GM23338 (cell line): ENCODE measurements at regions not wholly inside any gene's neighbourhood (a gene's known extent, or its start where the extent isn't known, plus 50 kb on each side); places are given as distances from the start of the nearest gene placed in this dataset.

Experiments used
- ATAC-seq: fragments of 200-7000 bp; cut with Tn5 transposase; 3 replicates; pipeline ENCODE4 v1.9.1; 2020
- DNase-seq: peaks from one replicate; pipeline ENCODE4 v3.0.0-alpha.2; 2015; ENCODE audit warnings: low spot score
- H2AFZ ChIP-seq: fragments of 200-600 bp; sonication (generic); 2 replicates; pipeline ENCODE4 v1.8.0; 2016; ENCODE audit warnings: antibody characterized with exemption, mild to moderate bottlenecking, moderate library complexity
- H3F3A ChIP-seq: fragments of 200-600 bp; sonication (generic); replicated peaks from 2 replicates; pipeline ENCODE4 v1.8.0; 2017; ENCODE audit warnings: antibody characterized with exemption, mixed run types, low read depth
- H3K27ac ChIP-seq: fragments of 200-600 bp; sonication (generic); 2 replicates; pipeline ENCODE4 v1.6.1; 2016; ENCODE audit warnings: low read depth
- H3K27me3 ChIP-seq: fragments of 200-600 bp; sonication (generic); 2 replicates; pipeline ENCODE4 v1.8.0; 2016; ENCODE audit warnings: mild to moderate bottlenecking, mixed run types, moderate library complexity; ENCODE audit not compliant: insufficient read depth
- H3K36me3 ChIP-seq: fragments of 200-600 bp; sonication (generic); 2 replicates; pipeline ENCODE4 v1.8.0; 2016; ENCODE audit warnings: mild to moderate bottlenecking; ENCODE audit not compliant: insufficient read depth
- H3K4me1 ChIP-seq: fragments of 200-600 bp; sonication (generic); 2 replicates; pipeline ENCODE4 v1.8.0; 2016; ENCODE audit warnings: mild to moderate bottlenecking, moderate library complexity; ENCODE audit not compliant: insufficient read depth
- H3K4me2 ChIP-seq: fragments of 200-600 bp; sonication (generic); 2 replicates; pipeline ENCODE4 v1.7.1; 2017; ENCODE audit warnings: mixed run types
- H3K4me3 ChIP-seq: fragments of 200-600 bp; sonication (generic); 2 replicates; pipeline ENCODE4 v1.6.1; 2016; ENCODE audit warnings: mixed run types
- H3K79me2 ChIP-seq: fragments of 200-600 bp; sonication (generic); replicated peaks from 2 replicates; pipeline ENCODE4 v1.8.0; 2017; ENCODE audit warnings: mild to moderate bottlenecking; ENCODE audit not compliant: insufficient read depth
- H3K9me2 ChIP-seq: fragments of 200-600 bp; sonication (generic); 2 replicates; pipeline ENCODE4 v1.8.0; 2017; ENCODE audit not compliant: insufficient read depth
- H4K20me1 ChIP-seq: fragments of 200-600 bp; sonication (generic); replicated peaks from 2 replicates; pipeline ENCODE4 v1.8.0; 2017; ENCODE audit warnings: mild to moderate bottlenecking; ENCODE audit not compliant: insufficient read depth
- H3K27ac Mint-ChIP-seq: 2 replicates; pipeline ENCODE4 v1.8.0; 2020; ENCODE audit warnings: inconsistent platforms, mild to moderate bottlenecking, moderate library complexity, mixed read lengths
- H3K27me3 Mint-ChIP-seq: 3 replicates; pipeline ENCODE4 v1.8.0; 2022; ENCODE audit warnings: low read depth, mild to moderate bottlenecking, moderate library complexity, mixed read lengths, inconsistent platforms; ENCODE audit not compliant: insufficient read depth, poor library complexity
- H3K36me3 Mint-ChIP-seq: 3 replicates; pipeline ENCODE4 v1.8.0; 2021; ENCODE audit warnings: low read depth, mild to moderate bottlenecking, inconsistent platforms, moderate library complexity, mixed read lengths
- H3K4me1 Mint-ChIP-seq: 3 replicates; pipeline ENCODE4 v1.8.0; 2020; ENCODE audit warnings: mild to moderate bottlenecking, inconsistent platforms, mixed read lengths
- H3K4me3 Mint-ChIP-seq: 3 replicates; pipeline ENCODE4 v1.8.0; 2021; ENCODE audit warnings: moderate library complexity, mild to moderate bottlenecking, inconsistent platforms, mixed read lengths
- H3K9me3 Mint-ChIP-seq: 3 replicates; pipeline ENCODE4 v1.8.0; 2020; ENCODE audit warnings: moderate library complexity, mild to moderate bottlenecking, inconsistent platforms, mixed read lengths
- EZH2 ChIP-seq: fragments of 200-600 bp; sonication (generic); IDR thresholded peaks from one replicate; pipeline ENCODE4 v1.8.0; 2017; ENCODE audit warnings: antibody characterized with exemption, mild to moderate bottlenecking, low read depth; ENCODE audit not compliant: unreplicated experiment
- JUNB ChIP-seq: IDR thresholded peaks from one replicate; pipeline ENCODE4 v1.6.1; 2016; ENCODE audit warnings: antibody characterized with exemption; ENCODE audit not compliant: unreplicated experiment
- NANOG ChIP-seq: IDR thresholded peaks from 2 replicates; pipeline ENCODE4 v1.6.1; 2016; ENCODE audit warnings: antibody characterized with exemption, borderline replicate concordance
- ZNF114 ChIP-seq: fragments of 250-450 bp; sonication (Bioruptor Pico); IDR thresholded peaks from 2 replicates; pipeline ENCODE4 v1.5.0; 2020; ENCODE audit warnings: mild to moderate bottlenecking, moderate library complexity
- ZNF331 ChIP-seq: fragments of 250-450 bp; sonication (Bioruptor Pico); IDR thresholded peaks from 2 replicates; pipeline ENCODE4 v1.5.0; 2020; ENCODE audit warnings: low read depth, mild to moderate bottlenecking, moderate library complexity
- TF ChIP-seq, protein P1 (sequence below): IDR thresholded peaks from 2 replicates; pipeline ENCODE4 v1.6.1; 2016; ENCODE audit warnings: antibody characterized with exemption
- TF ChIP-seq, protein P2 (sequence below), 2 experiments: fragments of 200-600 bp in 1 of 2; sonication (generic) in 1 of 2; conservative IDR thresholded peaks; 2 replicates each; pipeline versions ENCODE4 v1.5.1 to v1.6.1; 2016 to 2017; ENCODE audit warnings: antibody characterized with exemption in 2 of 2, low read depth in 2 of 2, mild to moderate bottlenecking in 2 of 2, moderate library complexity in 1 of 2

- no peaks in the 10 kb centered on the region for H4K20me1 ChIP-seq
- no peak overlapping the region for H3K4me2 ChIP-seq
- no peak overlapping the region for H3K4me3 Mint-ChIP-seq
- no peak for TF ChIP-seq ZNF331
- no peak for TF ChIP-seq JUNB
- no peak for TF ChIP-seq ZNF114 (CRISPR knock-in tag)
- no peak for TF ChIP-seq EZH2
- TF ChIP-seq, protein P1, sequence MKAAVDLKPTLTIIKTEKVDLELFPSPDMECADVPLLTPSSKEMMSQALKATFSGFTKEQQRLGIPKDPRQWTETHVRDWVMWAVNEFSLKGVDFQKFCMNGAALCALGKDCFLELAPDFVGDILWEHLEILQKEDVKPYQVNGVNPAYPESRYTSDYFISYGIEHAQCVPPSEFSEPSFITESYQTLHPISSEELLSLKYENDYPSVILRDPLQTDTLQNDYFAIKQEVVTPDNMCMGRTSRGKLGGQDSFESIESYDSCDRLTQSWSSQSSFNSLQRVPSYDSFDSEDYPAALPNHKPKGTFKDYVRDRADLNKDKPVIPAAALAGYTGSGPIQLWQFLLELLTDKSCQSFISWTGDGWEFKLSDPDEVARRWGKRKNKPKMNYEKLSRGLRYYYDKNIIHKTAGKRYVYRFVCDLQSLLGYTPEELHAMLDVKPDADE: no peak
- TF ChIP-seq NANOG: no peak
- TF ChIP-seq, protein P2, sequence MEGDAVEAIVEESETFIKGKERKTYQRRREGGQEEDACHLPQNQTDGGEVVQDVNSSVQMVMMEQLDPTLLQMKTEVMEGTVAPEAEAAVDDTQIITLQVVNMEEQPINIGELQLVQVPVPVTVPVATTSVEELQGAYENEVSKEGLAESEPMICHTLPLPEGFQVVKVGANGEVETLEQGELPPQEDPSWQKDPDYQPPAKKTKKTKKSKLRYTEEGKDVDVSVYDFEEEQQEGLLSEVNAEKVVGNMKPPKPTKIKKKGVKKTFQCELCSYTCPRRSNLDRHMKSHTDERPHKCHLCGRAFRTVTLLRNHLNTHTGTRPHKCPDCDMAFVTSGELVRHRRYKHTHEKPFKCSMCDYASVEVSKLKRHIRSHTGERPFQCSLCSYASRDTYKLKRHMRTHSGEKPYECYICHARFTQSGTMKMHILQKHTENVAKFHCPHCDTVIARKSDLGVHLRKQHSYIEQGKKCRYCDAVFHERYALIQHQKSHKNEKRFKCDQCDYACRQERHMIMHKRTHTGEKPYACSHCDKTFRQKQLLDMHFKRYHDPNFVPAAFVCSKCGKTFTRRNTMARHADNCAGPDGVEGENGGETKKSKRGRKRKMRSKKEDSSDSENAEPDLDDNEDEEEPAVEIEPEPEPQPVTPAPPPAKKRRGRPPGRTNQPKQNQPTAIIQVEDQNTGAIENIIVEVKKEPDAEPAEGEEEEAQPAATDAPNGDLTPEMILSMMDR (conservative IDR thresholded peaks at IDR 0.05; ENCODE audit: low read depth in 2 of 2): no peak
- no peak overlapping the region for H3K27ac Mint-ChIP-seq
- H3F3A ChIP-seq: no peaks in the 10 kb centered on the region
- 0 out of 2 replicates have a peak, but pooled peaks cover 3% of the 10 kb centered on the region for H3K9me2 ChIP-seq
- no peaks in the 10 kb centered on the region for H3K36me3 ChIP-seq
- H3K27ac ChIP-seq: no peak overlapping the region
- no peak for DNase-seq
- H3K36me3 Mint-ChIP-seq: no peaks in the 10 kb centered on the region
- H3K27me3 Mint-ChIP-seq: no peaks in the 10 kb centered on the region
- no peaks in the 10 kb centered on the region for H3K79me2 ChIP-seq
- H3K4me1 Mint-ChIP-seq: no peaks in the 10 kb centered on the region; the same call in 2 of the 3 replicates
- no peaks in the 10 kb centered on the region for H3K27me3 ChIP-seq
- H3K4me3 ChIP-seq: no peak overlapping the region
- ATAC-seq: no peak
- no peaks in the 10 kb centered on the region for H3K9me3 Mint-ChIP-seq
- H2AFZ ChIP-seq: no peak overlapping the region
- no peaks in the 10 kb centered on the region for H3K4me1 ChIP-seq
Measured at GRCh38 chr2:82260521-82260920, 1956.0 kb upstream of the LRRTM1 start.

GRCh38 chr2:82259551-82259950 is 1955.0 kb upstream of the LRRTM1 start:
- no peaks in the 10 kb centered on the region; the same call in 2 of the 3 replicates for H3K4me1 Mint-ChIP-seq
- H3K36me3 Mint-ChIP-seq: peaks cover 4% of the 10 kb centered on the region; the same call in 2 of the 3 replicates
- no peaks in the 10 kb centered on the region for H3K4me1 ChIP-seq
- H3K36me3 ChIP-seq: no peaks in the 10 kb centered on the region
- H3K4me3 Mint-ChIP-seq: no peak overlapping the region
- H3K27ac ChIP-seq: no peak overlapping the region
- TF ChIP-seq NANOG: no peak
- no peak for ATAC-seq
- no peak for DNase-seq
- no peaks in the 10 kb centered on the region for H3K27me3 ChIP-seq
- 0 out of 3 replicates have a peak, but pooled peaks cover 3% of the 10 kb centered on the region for H3K9me3 Mint-ChIP-seq
- no peaks in the 10 kb centered on the region for H3K79me2 ChIP-seq
- no peak overlapping the region for H3K4me2 ChIP-seq
- H3F3A ChIP-seq: no peaks in the 10 kb centered on the region
- H3K4me3 ChIP-seq: no peak overlapping the region
- no peak overlapping the region for H3K27ac Mint-ChIP-seq
- H2AFZ ChIP-seq: peak overlapping the region; percentile 69; the same call in 1 of the 2 replicates
- H3K9me2 ChIP-seq: 0 out of 2 replicates have a peak, but pooled peaks cover 3% of the 10 kb centered on the region
- H4K20me1 ChIP-seq: no peaks in the 10 kb centered on the region
- no peaks in the 10 kb centered on the region for H3K27me3 Mint-ChIP-seq
